Caco-2 (cell line): ENCODE measurements at regions not wholly inside any gene's neighbourhood (a gene's known extent, or its start where the extent isn't known, plus 50 kb on each side); places are given as distances from the start of the nearest gene placed in this dataset.
A peak's percentile ranks its signal among the peaks of the same experiment; 100 is the strongest.

ENCODE experiments used
- BruUV-seq: library from RNA; stranded (reverse); fragments of 400-500 nt; replicated peaks from 2 replicates; lab custom pipeline; 2021; lab: Mats Ljungman, UMichigan
- CTCF ChIA-PET: fragments of 300-600 bp; sonication (Branson Sonifier 250); formaldehyde crosslinking; loops from one replicate; lab custom pipeline; 2022; ENCODE audit warnings: antibody characterized with exemption; lab: Charles Lee
- POLR2A ChIA-PET: fragments of 300-600 bp; sonication (Branson Sonifier 250); formaldehyde crosslinking; loops from one replicate; lab custom pipeline; 2022; ENCODE audit warnings: antibody characterized with exemption; lab: Charles Lee
- DNase-seq, 2 experiments: peaks; one replicate each; pipeline versions ENCODE4 v3.0.0 to v3.0.0-alpha.2; 2020 to 2022
- H3K27me3 ChIP-seq: replicated peaks from 2 replicates; pipeline ENCODE4 v1.6.0; 2011; ENCODE audit warnings: low read length; ENCODE audit not compliant: control insufficient read depth, insufficient read depth
- H3K36me3 ChIP-seq: 2 replicates; pipeline ENCODE4 v1.5.1; 2011; ENCODE audit warnings: low read length; ENCODE audit not compliant: control insufficient read depth, insufficient read depth
- H3K4me1 ChIP-seq: fragments of 250-450 bp; sonication (Bioruptor Pico); 2 replicates; pipeline ENCODE4 v1.5.1; 2020; ENCODE audit warnings: mild to moderate bottlenecking
- H3K4me3 ChIP-seq: 2 replicates; pipeline ENCODE4 v1.5.1; 2011; ENCODE audit warnings: low read depth, mild to moderate bottlenecking, control low read depth, low read length
- H3K9me3 ChIP-seq: fragments of 250-450 bp; sonication (Bioruptor Pico); 2 replicates; pipeline ENCODE4 v1.5.1; 2020; ENCODE audit warnings: mild to moderate bottlenecking, moderate library complexity
- H3K27ac Mint-ChIP-seq: one replicate; pipeline ENCODE4 v1.8.0; 2022; ENCODE audit warnings: mixed read lengths; ENCODE audit not compliant: unreplicated experiment
- H3K27me3 Mint-ChIP-seq: one replicate; pipeline ENCODE4 v1.8.0; 2022; ENCODE audit warnings: mixed read lengths; ENCODE audit not compliant: insufficient read depth, unreplicated experiment
- H3K36me3 Mint-ChIP-seq: one replicate; pipeline ENCODE4 v1.8.0; 2022; ENCODE audit warnings: mild to moderate bottlenecking, mixed read lengths; ENCODE audit not compliant: insufficient read depth, unreplicated experiment
- H3K4me1 Mint-ChIP-seq: one replicate; pipeline ENCODE4 v1.8.0; 2022; ENCODE audit warnings: low read depth, mixed read lengths; ENCODE audit not compliant: unreplicated experiment
- H3K4me3 Mint-ChIP-seq: one replicate; pipeline ENCODE4 v1.8.0; 2022; ENCODE audit warnings: mild to moderate bottlenecking, moderate library complexity, mixed read lengths; ENCODE audit not compliant: unreplicated experiment
- H3K9me3 Mint-ChIP-seq: one replicate; pipeline ENCODE4 v1.8.0; 2022; ENCODE audit warnings: mixed read lengths; ENCODE audit not compliant: unreplicated experiment
- CTCF ChIP-seq, 2 experiments: fragments of 200-600 bp in 1 of 2; IDR thresholded peaks; 1 replicate in 1 of 2; 2 replicates in 1 of 2; pipeline versions ENCODE4 v1.5.1 to v1.8.0; 2011 to 2022; ENCODE audit warnings: antibody characterized with exemption in 1 of 2, control low read depth in 1 of 2, inconsistent platforms in 1 of 2, low read depth in 1 of 2, low read length in 1 of 2, mild to moderate bottlenecking in 1 of 2, moderate library complexity in 1 of 2; ENCODE audit not compliant: insufficient read depth in 1 of 2, severe bottlenecking in 1 of 2, unreplicated experiment in 1 of 2
- intact Hi-C: fragments of 100-400 bp; cut with micrococcal nuclease; formaldehyde crosslinking; loops from one replicate; pipeline ENCODE4 v1.10.0; 2022; ENCODE audit not compliant: unreplicated experiment

GRCh38 chr15:45941367-45941766 lies 306.5 kb downstream of the SQOR start:
- Mint-ChIP-seq H3K27me3 (no peaks in the 10 kb centered on the region), H3K27ac (no peak overlapping the region), H3K9me3 (peaks cover 14% of the 10 kb centered on the region), H3K4me1 (peaks cover 9% of the 10 kb centered on the region), H3K36me3 (peaks cover 6% of the 10 kb centered on the region), H3K4me3 (no peak overlapping the region)
- BruUV-seq, result no TSS peak
- no peak for DNase-seq
- Histone ChIP-seq H3K9me3 (0 out of 2 replicates have a peak, but pooled peaks cover 4% of the 10 kb centered on the region), H3K36me3 (no peaks in the 10 kb centered on the region), H3K4me3 (no peak overlapping the region), H3K27me3 (no peaks in the 10 kb centered on the region), H3K4me1 (peaks cover 29% of the 10 kb centered on the region)
- CTCF ChIA-PET, result no interaction called here
- intact Hi-C loops, result loop anchor here (10.0 kb wide), 1 partner anchor 227 kb away; no protein-coding TSS in a partner anchor
- TF ChIP-seq CTCF (IDR thresholded peaks at IDR 0.05; ENCODE audit: insufficient read depth in 1 of 2, low read depth in 1 of 2, low read length in 1 of 2, severe bottlenecking in 1 of 2, unreplicated experiment in 1 of 2), result no peak
- POLR2A ChIA-PET, result no interaction called here

- Mint-ChIP-seq H3K4me3 (no peak overlapping the region), H3K27me3 (no peaks in the 10 kb centered on the region), H3K27ac (no peak overlapping the region), H3K4me1 (peaks cover 9% of the 10 kb centered on the region), H3K36me3 (peaks cover 6% of the 10 kb centered on the region), H3K9me3 (peaks cover 1% of the 10 kb centered on the region)
- Histone ChIP-seq H3K9me3 (0 out of 2 replicates have a peak, but pooled peaks cover 4% of the 10 kb centered on the region), H3K4me3 (no peak overlapping the region), H3K27me3 (no peaks in the 10 kb centered on the region), H3K4me1 (peaks cover 29% of the 10 kb centered on the region), H3K36me3 (no peaks in the 10 kb centered on the region)
- POLR2A ChIA-PET, result no interaction called here
- BruUV-seq, result no TSS peak
- intact Hi-C loops, result loop anchor here (1.0 to 10.0 kb wide), 3 partner anchors 22 to 228 kb away; no protein-coding TSS in a partner anchor
- TF ChIP-seq CTCF (IDR thresholded peaks at IDR 0.05; ENCODE audit: insufficient read depth in 1 of 2, low read depth in 1 of 2, low read length in 1 of 2, severe bottlenecking in 1 of 2, unreplicated experiment in 1 of 2), result no peak
- CTCF ChIA-PET, result interaction anchor here (1.4 kb wide), 1 partner anchor 54 kb away, joined by 3 read pairs; no protein-coding TSS in a partner anchor
- DNase-seq, result peak; percentile 38 to 70
Measured at GRCh38 chr15:45943240-45943639, 308.4 kb downstream of the SQOR start.

GRCh38 chr15:45946111-45946510 lies 311.3 kb downstream of the SQOR start:
- POLR2A ChIA-PET, result no interaction called here
- BruUV-seq, result no TSS peak
- Histone ChIP-seq H3K27me3 (no peaks in the 10 kb centered on the region), H3K4me3 (no peak overlapping the region), H3K4me1 (peaks cover 29% of the 10 kb centered on the region), H3K36me3 (no peaks in the 10 kb centered on the region), H3K9me3 (0 out of 2 replicates have a peak, but pooled peaks cover 4% of the 10 kb centered on the region)
- no peaks in the 10 kb centered on the region for H3K9me3 Mint-ChIP-seq
- H3K4me3 Mint-ChIP-seq, result no peak overlapping the region
- H3K4me1 Mint-ChIP-seq, result peaks cover 9% of the 10 kb centered on the region
- CTCF ChIA-PET, result no interaction called here
- no peaks in the 10 kb centered on the region for H3K27me3 Mint-ChIP-seq
- DNase-seq, result no peak
- intact Hi-C loops, result loop anchor here (10.0 kb wide), 1 partner anchor 231 kb away; no protein-coding TSS in a partner anchor
- no peak overlapping the region for H3K27ac Mint-ChIP-seq
- TF ChIP-seq CTCF (IDR thresholded peaks at IDR 0.05; ENCODE audit: insufficient read depth in 1 of 2, low read depth in 1 of 2, low read length in 1 of 2, severe bottlenecking in 1 of 2, unreplicated experiment in 1 of 2), result no peak
- peaks cover 6% of the 10 kb centered on the region for H3K36me3 Mint-ChIP-seq
